Liver (tissue), 3 donors: ENCODE measurements at regions not wholly inside any gene's neighbourhood (a gene's known extent, or its start where the extent isn't known, plus 50 kb on each side); places are given as distances from the start of the nearest gene placed in this dataset.
"Not testable (repeated sequence)": the region's sequence is repeated elsewhere in the genome, so short reads cannot be mapped to it uniquely, and the experiment has no call there.

Source experiments
- ATF3 ChIP-seq: IDR thresholded peaks from 2 replicates; pipeline ENCODE4 v1.6.1; 2016; ENCODE audit warnings: antibody characterized with exemption
- CTCF ChIP-seq: fragments of 150-350 bp; IDR thresholded peaks from 2 replicates; pipeline ENCODE4 v1.5.1; 2017; ENCODE audit warnings: improper control_type of control experiment, low read depth, low read length; ENCODE audit not compliant: missing input control
- FOXA1 ChIP-seq: IDR thresholded peaks from 2 replicates; pipeline ENCODE4 v1.6.1; 2016; ENCODE audit warnings: antibody characterized with exemption
- FOXA2 ChIP-seq: IDR thresholded peaks from 2 replicates; pipeline ENCODE4 v1.6.1; 2016; ENCODE audit warnings: antibody characterized with exemption
- GABPA ChIP-seq, 2 donors: IDR thresholded peaks in 1 of 2; conservative IDR thresholded peaks in 1 of 2; 2 replicates each; pipeline ENCODE4 v1.6.1; 2016; ENCODE audit warnings: antibody characterized with exemption in 2 of 2, mild to moderate bottlenecking in 1 of 2, moderate library complexity in 1 of 2
- HNF4G ChIP-seq: IDR thresholded peaks from 2 replicates; pipeline ENCODE4 v1.6.1; 2016; ENCODE audit warnings: antibody characterized with exemption
- JUND ChIP-seq, 2 donors: IDR thresholded peaks; 2 replicates each; pipeline ENCODE4 v1.6.1; 2016; ENCODE audit warnings: antibody characterized with exemption in 2 of 2
- MAX ChIP-seq: IDR thresholded peaks from 2 replicates; pipeline ENCODE4 v1.6.1; 2016; ENCODE audit warnings: antibody characterized with exemption
- NR2F2 ChIP-seq: IDR thresholded peaks from 2 replicates; pipeline ENCODE4 v1.6.1; 2016; ENCODE audit warnings: antibody characterized with exemption
- RAD21 ChIP-seq, 2 donors: IDR thresholded peaks; 2 replicates each; pipeline ENCODE4 v1.6.1; 2016; ENCODE audit warnings: antibody characterized with exemption in 2 of 2, mild to moderate bottlenecking in 2 of 2
- REST ChIP-seq: IDR thresholded peaks from 2 replicates; pipeline ENCODE4 v1.6.1; 2016; ENCODE audit warnings: antibody characterized with exemption, mild to moderate bottlenecking
- SP1 ChIP-seq: IDR thresholded peaks from 2 replicates; pipeline ENCODE4 v1.6.1; 2018; ENCODE audit warnings: antibody characterized with exemption, mild to moderate bottlenecking
- TAF1 ChIP-seq: conservative IDR thresholded peaks from 2 replicates; pipeline ENCODE4 v1.6.1; 2016; ENCODE audit warnings: antibody characterized with exemption, mild to moderate bottlenecking
- YY1 ChIP-seq: IDR thresholded peaks from 2 replicates; pipeline ENCODE4 v1.6.1; 2016; ENCODE audit warnings: antibody characterized with exemption, mild to moderate bottlenecking
- donor health status: healthy.
- donor health status: healthy.

- TF ChIP-seq SP1; CTCF; MAX; GABPA (IDR thresholded peaks at IDR 0.05 in 1 of 2, conservative IDR thresholded peaks at IDR 0.05 in 1 of 2); YY1; REST; TAF1; HNF4G; NR2F2; FOXA1; RAD21 (IDR thresholded peaks at IDR 0.05); ATF3; FOXA2; JUND (IDR thresholded peaks at IDR 0.05): not testable (repeated sequence)
Observed at GRCh38 chr2:111376971-111377352, 256.2 kb downstream of the BCL2L11 start.
